ENCODE measurements at regions not wholly inside any gene's neighbourhood (a gene's known extent, or its start where the extent isn't known, plus 50 kb on each side); places are given as distances from the start of the nearest gene placed in this dataset.
"Not testable (repeated sequence)": the region's sequence is repeated elsewhere in the genome, so short reads cannot be mapped to it uniquely, and the experiment has no call there.

GRCh38 chr10:55793024-55793423 is 568.0 kb downstream of the ZWINT start:
- no peaks in the 10 kb centered on the region for H3K4me1 ChIP-seq
- H3K4me2 ChIP-seq: no peak overlapping the region
- Mint-ChIP-seq H3K27me3 (ENCODE audit: insufficient read depth, low read depth) (no peaks in the 10 kb centered on the region), H3K4me1 (no peaks in the 10 kb centered on the region), H3K36me3 (no peaks in the 10 kb centered on the region), H3K27ac (no peak overlapping the region), H3K9me3 (no peaks in the 10 kb centered on the region), H3K4me3 (no peak overlapping the region)
- no peaks in the 10 kb centered on the region for H3K79me2 ChIP-seq (ENCODE audit: low read depth)
- H3K36me3 ChIP-seq: no peaks in the 10 kb centered on the region
- no peaks in the 10 kb centered on the region for H4K20me1 ChIP-seq (ENCODE audit: low read depth)
- H3K9ac ChIP-seq: no peak overlapping the region
- no peak overlapping the region for H2AFZ ChIP-seq (replicated peaks)
- TF ChIP-seq EZH2 (IDR thresholded peaks at IDR 0.05): no peak
- TF ChIP-seq EZH2phosphoT487 (IDR thresholded peaks at IDR 0.05): no peak
- no peak for TF ChIP-seq CTCF (IDR thresholded peaks at IDR 0.05)
- no peak overlapping the region for H3K27ac ChIP-seq
- no peaks in the 10 kb centered on the region for H3F3A ChIP-seq (ENCODE audit: low read depth)
- H3K4me3 ChIP-seq: no peak overlapping the region
- no peaks in the 10 kb centered on the region for H3K9me3 ChIP-seq (ENCODE audit: low read depth)
- DNase-seq (ENCODE audit: low spot score): no peak
- no peaks in the 10 kb centered on the region for H3K27me3 ChIP-seq

GRCh38 chr10:55790276-55790675 is 570.8 kb downstream of the ZWINT start:
- not testable (repeated sequence) for H3K4me3 ChIP-seq; H3K36me3 Mint-ChIP-seq; H3K27ac Mint-ChIP-seq; H3K4me2 ChIP-seq; H3K4me3 Mint-ChIP-seq; H3K36me3 ChIP-seq; H3K27ac ChIP-seq; H3K4me1 Mint-ChIP-seq; DNase-seq (ENCODE audit: low spot score); H3K79me2 ChIP-seq (ENCODE audit: low read depth); H3K27me3 Mint-ChIP-seq (ENCODE audit: insufficient read depth, low read depth); H3F3A ChIP-seq (ENCODE audit: low read depth); H3K9me3 ChIP-seq (ENCODE audit: low read depth); H3K4me1 ChIP-seq; H2AFZ ChIP-seq (replicated peaks); H3K9ac ChIP-seq; H3K9me3 Mint-ChIP-seq; H3K27me3 ChIP-seq; H4K20me1 ChIP-seq (ENCODE audit: low read depth)

GRCh38 chr10:55786461-55787050 is 574.5 kb downstream of the ZWINT start:
- H3K4me2 ChIP-seq: no peak overlapping the region
- Mint-ChIP-seq H3K9me3 (no peaks in the 10 kb centered on the region), H3K27ac (no peak overlapping the region), H3K4me3 (no peak overlapping the region), H3K27me3 (ENCODE audit: insufficient read depth, low read depth) (no peaks in the 10 kb centered on the region), H3K36me3 (no peaks in the 10 kb centered on the region), H3K4me1 (no peaks in the 10 kb centered on the region)
- H2AFZ ChIP-seq (replicated peaks): no peak overlapping the region
- H3K9me3 ChIP-seq (ENCODE audit: low read depth): no peaks in the 10 kb centered on the region
- no peaks in the 10 kb centered on the region for H3K27me3 ChIP-seq
- no peak overlapping the region for H3K27ac ChIP-seq
- no peak overlapping the region for H3K4me3 ChIP-seq
- H3K9ac ChIP-seq: no peak overlapping the region
- H3K4me1 ChIP-seq: no peaks in the 10 kb centered on the region
- H4K20me1 ChIP-seq (ENCODE audit: low read depth): no peaks in the 10 kb centered on the region
- TF ChIP-seq EZH2phosphoT487 (IDR thresholded peaks at IDR 0.05) (no peak), EZH2 (IDR thresholded peaks at IDR 0.05) (no peak), CTCF (IDR thresholded peaks at IDR 0.05) (no peak)
- no peak for DNase-seq (ENCODE audit: low spot score)
- no peaks in the 10 kb centered on the region for H3K79me2 ChIP-seq (ENCODE audit: low read depth)
- no peaks in the 10 kb centered on the region for H3K36me3 ChIP-seq
- H3F3A ChIP-seq (ENCODE audit: low read depth): no peaks in the 10 kb centered on the region

- Histone ChIP-seq H3K4me3 (no peak overlapping the region), H3K9ac (no peak overlapping the region), H3K27me3 (no peaks in the 10 kb centered on the region), H3K9me3 (ENCODE audit: low read depth) (no peaks in the 10 kb centered on the region), H2AFZ (replicated peaks) (no peak overlapping the region), H3K4me2 (no peak overlapping the region), H3K4me1 (no peaks in the 10 kb centered on the region), H3K36me3 (no peaks in the 10 kb centered on the region), H3K79me2 (ENCODE audit: low read depth) (no peaks in the 10 kb centered on the region), H3F3A (ENCODE audit: low read depth) (no peaks in the 10 kb centered on the region), H4K20me1 (ENCODE audit: low read depth) (no peaks in the 10 kb centered on the region), H3K27ac (no peak overlapping the region)
- Mint-ChIP-seq H3K4me1 (no peaks in the 10 kb centered on the region), H3K36me3 (no peaks in the 10 kb centered on the region), H3K27ac (no peak overlapping the region), H3K27me3 (ENCODE audit: insufficient read depth, low read depth) (no peaks in the 10 kb centered on the region), H3K4me3 (no peak overlapping the region), H3K9me3 (no peaks in the 10 kb centered on the region)
- TF ChIP-seq EZH2phosphoT487 (IDR thresholded peaks at IDR 0.05) (no peak), EZH2 (IDR thresholded peaks at IDR 0.05) (no peak), CTCF (IDR thresholded peaks at IDR 0.05) (no peak)
- no peak for DNase-seq (ENCODE audit: low spot score)
Observed at GRCh38 chr10:55782181-55782580, 578.9 kb downstream of the ZWINT start.

Data from neural progenitor cell (in vitro differentiated cells).